GM06990 (cell line): ENCODE measurements at regions not wholly inside any gene's neighbourhood (a gene's known extent, or its start where the extent isn't known, plus 50 kb on each side); places are given as distances from the start of the nearest gene placed in this dataset.

Experiments used
- DNase-seq: peaks from one replicate; pipeline ENCODE4 v3.0.0-alpha.2; 2011; ENCODE audit not compliant: insufficient read length; ENCODE audit errors: extremely low read depth
- H3K27me3 ChIP-seq: replicated peaks from 2 replicates; pipeline ENCODE4 v1.6.0; 2011; ENCODE audit warnings: low read length; ENCODE audit not compliant: control insufficient read depth, insufficient read depth
- H3K36me3 ChIP-seq: 2 replicates; pipeline ENCODE4 v1.5.1; 2011; ENCODE audit warnings: low read length; ENCODE audit not compliant: control insufficient read depth, insufficient read depth
- H3K4me3 ChIP-seq: replicated peaks from 2 replicates; pipeline ENCODE4 v1.5.1; 2011; ENCODE audit warnings: low read depth, mild to moderate bottlenecking, control low read depth, low read length
- CTCF ChIP-seq: IDR thresholded peaks from 2 replicates; pipeline ENCODE4 v1.5.1; 2011; ENCODE audit warnings: low read length, control low read depth, mild to moderate bottlenecking, inconsistent platforms; ENCODE audit not compliant: insufficient read depth, poor library complexity, severe bottlenecking

GRCh38 chr5:159456722-159457465, 126.6 kb upstream of the IL12B start:
- H3K36me3 ChIP-seq: no peaks in the 10 kb centered on the region
- no peak overlapping the region for H3K4me3 ChIP-seq
- no peak for TF ChIP-seq CTCF
- DNase-seq: peak; percentile 74
- no peaks in the 10 kb centered on the region for H3K27me3 ChIP-seq

GRCh38 chr5:159458217-159458711, 128.0 kb upstream of the IL12B start:
- Histone ChIP-seq H3K27me3 (no peaks in the 10 kb centered on the region), H3K4me3 (peak overlapping the region; percentile 48; the same call in 1 of the 2 replicates), H3K36me3 (no peaks in the 10 kb centered on the region)
- DNase-seq: peak; percentile 78
- no peak for TF ChIP-seq CTCF

- Histone ChIP-seq H3K36me3 (no peaks in the 10 kb centered on the region), H3K27me3 (no peaks in the 10 kb centered on the region), H3K4me3 (peak overlapping the region; percentile 48)
- DNase-seq: no peak
- no peak for TF ChIP-seq CTCF
These were observed 128.9 kb upstream of the IL12B start for GRCh38 chr5:159459132-159459627.

GRCh38 chr5:159459951-159460538, 129.8 kb upstream of the IL12B start:
- Histone ChIP-seq H3K27me3 (no peaks in the 10 kb centered on the region), H3K4me3 (no peak overlapping the region), H3K36me3 (no peaks in the 10 kb centered on the region)
- DNase-seq: peak; percentile 70
- TF ChIP-seq CTCF: no peak

GRCh38 chr5:159463590-159464321, 133.5 kb upstream of the IL12B start:
- no peak for DNase-seq
- H3K36me3 ChIP-seq: no peaks in the 10 kb centered on the region
- TF ChIP-seq CTCF: no peak
- H3K27me3 ChIP-seq: no peaks in the 10 kb centered on the region
- H3K4me3 ChIP-seq: no peak overlapping the region
